ENCODE measurements at regions not wholly inside any gene's neighbourhood (a gene's known extent, or its start where the extent isn't known, plus 50 kb on each side); places are given as distances from the start of the nearest gene placed in this dataset.

- Histone ChIP-seq H3K4me1 (ENCODE audit: insufficient read depth, low read length) (no peaks in the 10 kb centered on the region), H3K36me3 (ENCODE audit: insufficient read depth, low read length) (no peaks in the 10 kb centered on the region), H3K27me3 (ENCODE audit: insufficient read depth, low read length, poor library complexity, severe bottlenecking) (no peaks in the 10 kb centered on the region), H3K4me3 (ENCODE audit: low read length) (no peak overlapping the region), H3K27ac (ENCODE audit: low read depth, low read length) (no peak overlapping the region), H3K9me3 (ENCODE audit: low read length) (no peaks in the 10 kb centered on the region)
- ChIA-PET POLR2A (no interaction called here), CTCF (no interaction called here)
- no peak for DNase-seq
- peak overlapping the region in 1 of 8 donors; percentile 42 for H3K27ac Mint-ChIP-seq
- H3K9me3 Mint-ChIP-seq, result peaks cover 0 to 29% (median 10%) of the 10 kb centered on the region in 5 donors
- H3K4me3 Mint-ChIP-seq, result no peak overlapping the region
- no peaks in the 10 kb centered on the region for H3K27me3 Mint-ChIP-seq
- H3K4me1 Mint-ChIP-seq, result no peaks in the 10 kb centered on the region
- H3K36me3 Mint-ChIP-seq, result no peaks in the 10 kb centered on the region
Observed at GRCh38 chr11:24142062-24142461, 354.8 kb upstream of the LUZP2 start.

- Histone ChIP-seq H3K4me3 (ENCODE audit: low read length) (no peak overlapping the region), H3K4me1 (ENCODE audit: insufficient read depth, low read length) (no peaks in the 10 kb centered on the region), H3K9me3 (ENCODE audit: low read length) (no peaks in the 10 kb centered on the region), H3K27ac (ENCODE audit: low read depth, low read length) (no peak overlapping the region), H3K27me3 (ENCODE audit: insufficient read depth, low read length, poor library complexity, severe bottlenecking) (no peaks in the 10 kb centered on the region), H3K36me3 (ENCODE audit: insufficient read depth, low read length) (no peaks in the 10 kb centered on the region)
- Mint-ChIP-seq H3K9me3 (peaks cover 1 to 23% (median 13%) of the 10 kb centered on the region in 5 donors), H3K27ac (no peak overlapping the region), H3K4me1 (no peaks in the 10 kb centered on the region), H3K4me3 (no peak overlapping the region), H3K27me3 (no peaks in the 10 kb centered on the region), H3K36me3 (no peaks in the 10 kb centered on the region)
- ChIA-PET POLR2A (no interaction called here), CTCF (no interaction called here)
- no peak for DNase-seq
Observed at GRCh38 chr11:24145411-24145810, 351.4 kb upstream of the LUZP2 start.

- H3K27ac Mint-ChIP-seq, result no peak overlapping the region
- Histone ChIP-seq H3K27ac (ENCODE audit: low read depth, low read length) (no peak overlapping the region), H3K9me3 (ENCODE audit: low read length) (no peaks in the 10 kb centered on the region), H3K27me3 (ENCODE audit: insufficient read depth, low read length, poor library complexity, severe bottlenecking) (no peaks in the 10 kb centered on the region), H3K4me1 (ENCODE audit: insufficient read depth, low read length) (no peaks in the 10 kb centered on the region), H3K4me3 (ENCODE audit: low read length) (no peak overlapping the region), H3K36me3 (ENCODE audit: insufficient read depth, low read length) (no peaks in the 10 kb centered on the region)
- peaks cover 2 to 49% (median 11%) of the 10 kb centered on the region in 5 donors for H3K9me3 Mint-ChIP-seq
- no peak overlapping the region for H3K4me3 Mint-ChIP-seq
- H3K36me3 Mint-ChIP-seq, result no peaks in the 10 kb centered on the region
- ChIA-PET CTCF (no interaction called here), POLR2A (no interaction called here)
- H3K27me3 Mint-ChIP-seq, result no peaks in the 10 kb centered on the region
- no peaks in the 10 kb centered on the region for H3K4me1 Mint-ChIP-seq
- no peak for DNase-seq
Observed at GRCh38 chr11:24153337-24153736, 343.5 kb upstream of the LUZP2 start.

- POLR2A ChIA-PET, result no interaction called here
- H3K36me3 ChIP-seq (ENCODE audit: insufficient read depth, low read length), result no peaks in the 10 kb centered on the region
- H3K4me3 Mint-ChIP-seq, result no peak overlapping the region
- no peak overlapping the region for H3K27ac Mint-ChIP-seq
- no peak for DNase-seq
- no peaks in the 10 kb centered on the region for H3K27me3 ChIP-seq (ENCODE audit: insufficient read depth, low read length, poor library complexity, severe bottlenecking)
- no peaks in the 10 kb centered on the region for H3K4me1 Mint-ChIP-seq
- no peak overlapping the region for H3K27ac ChIP-seq (ENCODE audit: low read depth, low read length)
- H3K9me3 Mint-ChIP-seq, result peaks cover under 1 to 55% (median 8%) of the 10 kb centered on the region in 5 donors
- CTCF ChIA-PET, result no interaction called here
- H3K4me3 ChIP-seq (ENCODE audit: low read length), result no peak overlapping the region
- no peaks in the 10 kb centered on the region for H3K36me3 Mint-ChIP-seq
- no peaks in the 10 kb centered on the region for H3K27me3 Mint-ChIP-seq
- H3K9me3 ChIP-seq (ENCODE audit: low read length), result no peaks in the 10 kb centered on the region
- no peaks in the 10 kb centered on the region for H3K4me1 ChIP-seq (ENCODE audit: insufficient read depth, low read length)
Observed at GRCh38 chr11:24155792-24156191, 341.1 kb upstream of the LUZP2 start.

GRCh38 chr11:24157316-24157715, 339.5 kb upstream of the LUZP2 start:
- DNase-seq, result no peak
- H3K4me1 Mint-ChIP-seq, result no peaks in the 10 kb centered on the region
- Histone ChIP-seq H3K4me3 (ENCODE audit: low read length) (no peak overlapping the region), H3K27ac (ENCODE audit: low read depth, low read length) (no peak overlapping the region), H3K4me1 (ENCODE audit: insufficient read depth, low read length) (no peaks in the 10 kb centered on the region), H3K27me3 (ENCODE audit: insufficient read depth, low read length, poor library complexity, severe bottlenecking) (no peaks in the 10 kb centered on the region), H3K36me3 (ENCODE audit: insufficient read depth, low read length) (no peaks in the 10 kb centered on the region), H3K9me3 (ENCODE audit: low read length) (no peaks in the 10 kb centered on the region)
- no peak overlapping the region for H3K27ac Mint-ChIP-seq
- POLR2A ChIA-PET, result no interaction called here
- H3K4me3 Mint-ChIP-seq, result no peak overlapping the region
- H3K9me3 Mint-ChIP-seq, result peaks cover 1 to 53% (median 4%) of the 10 kb centered on the region in 5 donors
- H3K36me3 Mint-ChIP-seq, result no peaks in the 10 kb centered on the region
- H3K27me3 Mint-ChIP-seq, result no peaks in the 10 kb centered on the region
- CTCF ChIA-PET, result no interaction called here

DNA sequence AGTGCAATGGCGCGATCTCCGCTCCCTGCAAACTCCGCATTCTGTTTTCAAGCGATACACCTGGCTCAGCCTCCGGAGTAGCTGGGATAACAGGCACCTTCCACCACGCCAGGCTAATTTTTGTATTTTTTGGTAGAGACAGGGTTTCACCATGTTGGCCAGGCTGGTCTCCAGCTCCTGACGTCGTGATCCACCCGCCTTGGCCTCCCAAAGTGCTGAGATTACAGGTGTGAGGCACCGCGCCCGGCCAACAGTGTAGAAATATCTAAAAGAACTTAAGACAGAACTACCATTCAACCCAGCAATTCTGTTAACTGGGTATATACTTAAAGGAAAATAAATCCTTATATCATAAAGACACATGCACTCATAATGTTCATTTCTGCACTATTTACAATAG, 335.3 kb upstream of the LUZP2 start:
- H3K4me1 Mint-ChIP-seq, result no peaks in the 10 kb centered on the region
- H3K4me3 ChIP-seq (ENCODE audit: low read length), result no peak overlapping the region
- H3K9me3 ChIP-seq (ENCODE audit: low read length), result no peaks in the 10 kb centered on the region
- H3K36me3 Mint-ChIP-seq, result no peaks in the 10 kb centered on the region
- H3K27ac ChIP-seq (ENCODE audit: low read depth, low read length), result no peak overlapping the region
- peaks cover 0 to 37% (median 7%) of the 10 kb centered on the region in 5 donors for H3K9me3 Mint-ChIP-seq
- H3K27me3 Mint-ChIP-seq, result no peaks in the 10 kb centered on the region
- H3K36me3 ChIP-seq (ENCODE audit: insufficient read depth, low read length), result no peaks in the 10 kb centered on the region
- no peaks in the 10 kb centered on the region for H3K4me1 ChIP-seq (ENCODE audit: insufficient read depth, low read length)
- ChIA-PET CTCF (no interaction called here), POLR2A (no interaction called here)
- no peak for DNase-seq
- no peaks in the 10 kb centered on the region for H3K27me3 ChIP-seq (ENCODE audit: insufficient read depth, low read length, poor library complexity, severe bottlenecking)
- no peak overlapping the region for H3K27ac Mint-ChIP-seq
- no peak overlapping the region for H3K4me3 Mint-ChIP-seq

- no peaks in the 10 kb centered on the region for H3K4me1 ChIP-seq (ENCODE audit: insufficient read depth, low read length)
- ChIA-PET CTCF (no interaction called here), POLR2A (no interaction called here)
- no peak for DNase-seq
- H3K27ac ChIP-seq (ENCODE audit: low read depth, low read length), result no peak overlapping the region
- no peaks in the 10 kb centered on the region for H3K36me3 Mint-ChIP-seq
- H3K27me3 Mint-ChIP-seq, result no peaks in the 10 kb centered on the region
- no peak overlapping the region for H3K4me3 ChIP-seq (ENCODE audit: low read length)
- no peaks in the 10 kb centered on the region for H3K9me3 ChIP-seq (ENCODE audit: low read length)
- H3K27ac Mint-ChIP-seq, result no peak overlapping the region
- H3K4me1 Mint-ChIP-seq, result no peaks in the 10 kb centered on the region
- no peak overlapping the region for H3K4me3 Mint-ChIP-seq
- no peaks in the 10 kb centered on the region for H3K27me3 ChIP-seq (ENCODE audit: insufficient read depth, low read length, poor library complexity, severe bottlenecking)
- H3K9me3 Mint-ChIP-seq, result peaks cover 0 to 28% (median 7%) of the 10 kb centered on the region in 5 donors
- H3K36me3 ChIP-seq (ENCODE audit: insufficient read depth, low read length), result no peaks in the 10 kb centered on the region
Observed at GRCh38 chr11:24163146-24163545, 333.7 kb upstream of the LUZP2 start.

DNA sequence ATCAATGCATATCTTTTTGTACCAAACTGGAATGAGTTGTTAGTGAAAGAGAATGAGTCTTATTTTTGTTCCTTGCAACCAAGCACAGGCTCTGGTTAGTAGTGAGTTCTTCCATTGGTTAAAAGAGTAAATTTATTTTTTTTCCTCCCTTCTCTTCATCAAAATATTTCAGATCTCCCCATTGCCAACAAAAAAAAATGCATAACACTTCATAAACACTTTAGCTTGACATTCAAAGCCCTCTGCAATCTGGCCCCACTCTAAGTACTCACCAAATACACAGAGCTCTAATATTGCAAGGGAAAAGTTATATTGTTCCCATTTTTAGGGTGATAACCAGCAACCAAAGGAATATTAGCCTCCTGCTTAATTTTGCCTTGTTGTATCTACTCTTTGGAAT, 333.0 kb upstream of the LUZP2 start:
- Histone ChIP-seq H3K27ac (ENCODE audit: low read depth, low read length) (no peak overlapping the region), H3K4me1 (ENCODE audit: insufficient read depth, low read length) (no peaks in the 10 kb centered on the region), H3K9me3 (ENCODE audit: low read length) (no peaks in the 10 kb centered on the region), H3K27me3 (ENCODE audit: insufficient read depth, low read length, poor library complexity, severe bottlenecking) (no peaks in the 10 kb centered on the region), H3K36me3 (ENCODE audit: insufficient read depth, low read length) (no peaks in the 10 kb centered on the region), H3K4me3 (ENCODE audit: low read length) (no peak overlapping the region)
- DNase-seq, result no peak
- no peaks in the 10 kb centered on the region for H3K27me3 Mint-ChIP-seq
- ChIA-PET CTCF (no interaction called here), POLR2A (no interaction called here)
- H3K9me3 Mint-ChIP-seq, result peaks cover 0 to 24% (median 7%) of the 10 kb centered on the region in 5 donors
- no peaks in the 10 kb centered on the region for H3K36me3 Mint-ChIP-seq
- H3K27ac Mint-ChIP-seq, result no peak overlapping the region
- H3K4me3 Mint-ChIP-seq, result no peak overlapping the region
- no peaks in the 10 kb centered on the region for H3K4me1 Mint-ChIP-seq

DNA sequence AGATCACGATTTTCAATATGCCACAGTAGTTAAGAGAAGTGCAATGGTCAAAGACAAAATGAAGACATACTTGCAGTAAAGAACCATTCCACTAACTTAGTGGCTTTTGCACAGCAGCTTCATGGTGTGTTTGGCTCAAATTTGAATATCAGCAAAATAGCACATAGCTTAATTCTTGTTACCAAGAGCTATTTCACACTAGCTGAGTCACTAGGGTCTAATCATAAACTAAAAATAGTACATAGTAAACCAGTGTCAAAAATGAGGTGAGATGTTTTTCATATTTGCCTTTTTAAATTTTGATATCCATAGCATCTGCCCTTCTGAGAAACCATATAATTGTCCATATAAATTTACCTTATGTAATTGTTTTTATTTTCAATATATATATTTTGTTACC, 325.0 kb upstream of the LUZP2 start:
- Histone ChIP-seq H3K27ac (ENCODE audit: low read depth, low read length) (no peak overlapping the region), H3K4me1 (ENCODE audit: insufficient read depth, low read length) (no peaks in the 10 kb centered on the region), H3K27me3 (ENCODE audit: insufficient read depth, low read length, poor library complexity, severe bottlenecking) (no peaks in the 10 kb centered on the region), H3K9me3 (ENCODE audit: low read length) (no peaks in the 10 kb centered on the region), H3K4me3 (ENCODE audit: low read length) (no peak overlapping the region), H3K36me3 (ENCODE audit: insufficient read depth, low read length) (no peaks in the 10 kb centered on the region)
- H3K27ac Mint-ChIP-seq, result no peak overlapping the region
- no peak overlapping the region for H3K4me3 Mint-ChIP-seq
- DNase-seq, result no peak
- no peaks in the 10 kb centered on the region for H3K27me3 Mint-ChIP-seq
- H3K9me3 Mint-ChIP-seq, result peaks cover 0 to 6% (median 2%) of the 10 kb centered on the region in 5 donors
- POLR2A ChIA-PET, result no interaction called here
- H3K4me1 Mint-ChIP-seq, result no peaks in the 10 kb centered on the region
- CTCF ChIA-PET, result no interaction called here
- no peaks in the 10 kb centered on the region for H3K36me3 Mint-ChIP-seq
